Thoracic aorta (tissue), 2 donors: ENCODE measurements at regions not wholly inside any gene's neighbourhood (a gene's known extent, or its start where the extent isn't known, plus 50 kb on each side); places are given as distances from the start of the nearest gene placed in this dataset.
A peak's percentile ranks its signal among the peaks of the same experiment; 100 is the strongest.

Experiments
- ATAC-seq: fragments of 150-250 bp; one replicate; pipeline ENCODE4 v1.8.0; 2017; ENCODE audit warnings: low read depth; ENCODE audit not compliant: insufficient number of reproducible peaks, low FRiP score
- DNase-seq: peaks from one replicate; pipeline ENCODE4 v3.0.0-alpha.2; 2020; ENCODE audit warnings: low spot score
- H3K27ac ChIP-seq, 2 donors: fragments of 200-600 bp; sonication (generic); 1 replicate in 1 of 2; 2 replicates in 1 of 2; pipeline ENCODE4 v1.5.1; 2016; ENCODE audit warnings: mild to moderate bottlenecking in 2 of 2, moderate library complexity in 2 of 2
- H3K27me3 ChIP-seq: fragments of 200-600 bp; sonication (generic); replicated peaks from 2 replicates; pipeline ENCODE4 v1.6.0; 2016; ENCODE audit warnings: mild to moderate bottlenecking; ENCODE audit not compliant: insufficient read depth
- H3K36me3 ChIP-seq: fragments of 200-600 bp; sonication (generic); one replicate; pipeline ENCODE4 v1.5.1; 2016
- H3K4me1 ChIP-seq, 2 donors: fragments of 200-600 bp; sonication (generic); 1 replicate in 1 of 2; 2 replicates in 1 of 2; pipeline versions ENCODE4 v1.5.1 to v1.6.0; 2016; ENCODE audit warnings: low read depth in 2 of 2, mild to moderate bottlenecking in 1 of 2; ENCODE audit not compliant: control insufficient read depth in 1 of 2
- H3K4me3 ChIP-seq: fragments of 200-600 bp; sonication (generic); 2 replicates; pipeline ENCODE4 v1.5.1; 2016; ENCODE audit warnings: mild to moderate bottlenecking
- H3K9me3 ChIP-seq: fragments of 200-600 bp; sonication (generic); 2 replicates; pipeline ENCODE4 v1.5.1; 2016
- TF ChIP-seq, protein P1 (sequence below): fragments of 200-600 bp; sonication (generic); IDR thresholded peaks from one replicate; pipeline ENCODE4 v1.5.1; 2019; ENCODE audit warnings: antibody characterized with exemption

DNA sequence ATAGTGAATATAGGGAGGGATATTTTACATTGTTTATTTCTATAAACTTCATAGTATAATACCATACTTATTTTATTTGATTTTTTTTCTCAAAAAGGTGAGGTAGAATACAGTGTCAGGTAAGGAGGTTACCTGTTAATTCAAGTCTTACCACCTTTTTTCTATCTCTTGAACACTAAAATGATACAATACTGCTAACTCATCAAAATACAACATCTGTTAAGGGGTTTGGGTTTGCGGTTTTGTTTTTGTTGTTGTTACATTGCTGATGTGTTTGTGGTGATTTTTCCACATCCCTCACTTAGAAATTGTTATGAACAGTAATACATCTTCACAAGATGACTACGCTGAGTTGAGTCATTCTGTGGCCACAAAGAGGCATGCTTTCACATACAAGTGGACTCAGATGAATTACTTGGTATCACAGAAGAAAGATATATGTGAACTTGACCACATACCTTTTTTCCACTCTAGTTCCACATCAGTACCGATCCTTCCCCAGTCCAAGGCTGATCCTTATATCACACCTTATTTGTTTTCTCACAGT is 139.4 kb upstream of the ID4 start:
- TF ChIP-seq, protein P1, sequence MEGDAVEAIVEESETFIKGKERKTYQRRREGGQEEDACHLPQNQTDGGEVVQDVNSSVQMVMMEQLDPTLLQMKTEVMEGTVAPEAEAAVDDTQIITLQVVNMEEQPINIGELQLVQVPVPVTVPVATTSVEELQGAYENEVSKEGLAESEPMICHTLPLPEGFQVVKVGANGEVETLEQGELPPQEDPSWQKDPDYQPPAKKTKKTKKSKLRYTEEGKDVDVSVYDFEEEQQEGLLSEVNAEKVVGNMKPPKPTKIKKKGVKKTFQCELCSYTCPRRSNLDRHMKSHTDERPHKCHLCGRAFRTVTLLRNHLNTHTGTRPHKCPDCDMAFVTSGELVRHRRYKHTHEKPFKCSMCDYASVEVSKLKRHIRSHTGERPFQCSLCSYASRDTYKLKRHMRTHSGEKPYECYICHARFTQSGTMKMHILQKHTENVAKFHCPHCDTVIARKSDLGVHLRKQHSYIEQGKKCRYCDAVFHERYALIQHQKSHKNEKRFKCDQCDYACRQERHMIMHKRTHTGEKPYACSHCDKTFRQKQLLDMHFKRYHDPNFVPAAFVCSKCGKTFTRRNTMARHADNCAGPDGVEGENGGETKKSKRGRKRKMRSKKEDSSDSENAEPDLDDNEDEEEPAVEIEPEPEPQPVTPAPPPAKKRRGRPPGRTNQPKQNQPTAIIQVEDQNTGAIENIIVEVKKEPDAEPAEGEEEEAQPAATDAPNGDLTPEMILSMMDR: no peak
- Histone ChIP-seq H3K9me3 (no peaks in the 10 kb centered on the region), H3K27me3 (no peaks in the 10 kb centered on the region), H3K36me3 (no peaks in the 10 kb centered on the region), H3K27ac (no peak overlapping the region), H3K4me1 (peaks cover 0 to under 1% of the 10 kb centered on the region in 2 donors), H3K4me3 (no peak overlapping the region)
- ATAC-seq (no peak), DNase-seq (no peak)

DNA sequence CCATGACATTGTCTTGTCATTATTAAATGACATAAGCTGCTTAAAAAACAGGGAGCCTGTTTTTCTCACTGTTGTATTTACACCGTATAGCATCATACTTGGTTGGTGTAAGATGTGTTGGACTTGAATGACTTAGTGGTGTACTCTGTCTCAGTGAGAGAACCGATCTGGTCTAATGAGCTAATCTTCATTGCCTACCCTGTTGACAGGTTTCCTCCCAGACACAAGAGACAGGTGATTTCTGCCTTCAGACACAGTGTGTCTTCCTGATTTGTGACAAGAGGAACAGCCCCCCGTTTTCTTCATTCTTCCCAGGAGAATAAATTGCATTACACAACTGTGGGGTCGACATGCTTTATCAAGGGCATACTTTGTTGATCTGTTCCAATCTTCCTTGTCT is 137.2 kb upstream of the ID4 start:
- H3K36me3 ChIP-seq: no peaks in the 10 kb centered on the region
- H3K27me3 ChIP-seq: no peaks in the 10 kb centered on the region
- H3K4me3 ChIP-seq: no peak overlapping the region
- TF ChIP-seq, protein P1: no peak
- ATAC-seq: no peak
- H3K4me1 ChIP-seq: peaks cover 0 to under 1% of the 10 kb centered on the region in 2 donors
- H3K27ac ChIP-seq: no peak overlapping the region
- no peaks in the 10 kb centered on the region for H3K9me3 ChIP-seq
- DNase-seq: no peak

DNA sequence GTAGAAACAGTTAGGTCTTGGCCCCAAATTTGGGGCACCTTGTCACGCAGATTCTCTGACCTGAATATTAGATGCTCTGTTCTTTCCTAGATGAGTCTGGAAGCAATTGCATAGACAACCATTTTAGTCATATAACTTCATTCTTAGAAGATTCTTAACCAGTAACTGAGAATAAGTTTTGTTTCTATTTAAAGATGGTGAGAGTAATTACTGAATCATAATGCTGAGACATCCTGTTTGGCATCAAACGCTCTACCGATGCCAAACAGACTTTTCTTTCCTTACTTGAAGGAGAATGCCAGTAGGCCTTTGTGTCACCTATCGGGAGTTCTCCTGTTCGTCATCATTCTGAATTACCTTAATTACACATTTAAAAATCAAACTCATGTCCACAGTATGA is 131.6 kb upstream of the ID4 start:
- Histone ChIP-seq H3K4me1 (peaks cover under 1 to 7% of the 10 kb centered on the region in 2 donors), H3K4me3 (no peak overlapping the region), H3K27me3 (no peaks in the 10 kb centered on the region), H3K9me3 (no peaks in the 10 kb centered on the region), H3K36me3 (no peaks in the 10 kb centered on the region), H3K27ac (no peak overlapping the region)
- no peak for DNase-seq
- ATAC-seq: no peak
- TF ChIP-seq, protein P1: no peak

DNA sequence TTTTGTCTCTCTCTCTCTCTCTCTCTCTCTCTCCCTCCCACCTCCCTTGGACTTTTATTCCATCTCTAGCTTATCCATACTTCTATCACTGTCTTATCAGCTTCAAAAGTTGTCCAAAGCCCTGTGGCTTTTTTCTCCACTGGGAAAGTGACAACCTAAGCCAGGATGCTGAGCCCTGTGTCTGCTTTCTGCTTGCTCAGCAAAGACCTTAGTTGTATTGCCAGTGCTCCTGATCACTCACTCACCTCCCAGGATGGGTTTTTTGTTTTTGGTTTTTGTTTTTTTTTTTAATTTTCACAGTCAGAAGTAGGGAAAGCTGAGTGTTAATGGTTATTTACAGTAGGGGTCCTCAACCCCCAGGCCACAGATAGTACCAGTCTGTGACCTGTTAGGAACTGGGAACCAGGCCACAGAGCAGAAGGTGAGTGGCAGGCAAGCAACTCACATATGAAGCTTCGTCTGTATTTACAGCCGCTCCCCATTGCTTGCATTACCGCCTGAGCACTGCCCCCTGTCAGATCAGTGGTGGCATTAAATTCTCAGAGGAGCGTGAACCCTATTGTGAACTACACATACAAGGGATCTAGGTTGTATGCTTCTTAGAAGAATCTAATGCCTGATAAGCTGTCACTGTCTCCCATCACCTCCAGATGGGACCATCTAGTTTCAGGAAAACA is 125.0 kb upstream of the ID4 start:
- Histone ChIP-seq H3K4me3 (no peak overlapping the region), H3K36me3 (no peaks in the 10 kb centered on the region), H3K27ac (peak overlapping the region; percentile 58 to 71), H3K4me1 (peaks cover 15 to 38% of the 10 kb centered on the region in 2 donors), H3K27me3 (no peaks in the 10 kb centered on the region), H3K9me3 (no peaks in the 10 kb centered on the region)
- DNase-seq: no peak
- TF ChIP-seq, protein P1: no peak
- no peak for ATAC-seq

DNA sequence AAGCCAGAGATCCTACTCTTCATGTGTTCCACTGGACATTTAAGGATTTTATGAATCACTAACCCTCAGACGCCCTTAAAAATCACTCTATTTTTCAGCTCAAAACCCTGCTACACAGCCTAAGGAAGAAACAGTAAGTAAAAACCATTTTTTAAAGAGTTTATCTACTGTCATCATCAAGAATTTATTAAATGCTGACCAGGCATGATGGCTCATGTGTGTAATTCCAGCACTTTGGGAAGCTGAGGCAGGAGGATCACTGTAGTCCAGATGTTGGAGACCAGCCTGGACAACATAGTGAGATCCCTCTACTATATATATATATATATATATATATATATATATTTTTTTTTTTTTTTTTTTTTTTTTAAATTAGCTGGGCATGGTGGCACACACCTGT is 124.2 kb upstream of the ID4 start:
- H3K27ac ChIP-seq: no peak overlapping the region
- H3K4me1 ChIP-seq: peaks cover 15 to 38% of the 10 kb centered on the region in 2 donors
- no peak for ATAC-seq
- TF ChIP-seq, protein P1: no peak
- no peak overlapping the region for H3K4me3 ChIP-seq
- H3K27me3 ChIP-seq: no peaks in the 10 kb centered on the region
- H3K36me3 ChIP-seq: no peaks in the 10 kb centered on the region
- no peaks in the 10 kb centered on the region for H3K9me3 ChIP-seq
- no peak for DNase-seq
